B cell (primary cell): ENCODE measurements at regions not wholly inside any gene's neighbourhood (a gene's known extent, or its start where the extent isn't known, plus 50 kb on each side); places are given as distances from the start of the nearest gene placed in this dataset.

ENCODE experiments used
- ATAC-seq: fragments of 200-7000 bp; cut with Tn5 transposase; one replicate; pipeline ENCODE4 v1.10.0; 2021; ENCODE audit warnings: low read depth, mild to moderate bottlenecking, moderate number of reproducible peaks, moderate library complexity
- CTCF ChIA-PET: fragments of 350-600 bp; sonication (Branson Sonifier 250); formaldehyde crosslinking; loops from one replicate; lab custom pipeline; 2021; ENCODE audit warnings: antibody characterized with exemption, inconsistent platforms; lab: Charles Lee
- POLR2A ChIA-PET: fragments of 350-600 bp; sonication (Branson Sonifier 250); formaldehyde crosslinking; loops from one replicate; lab custom pipeline; 2021; ENCODE audit warnings: antibody characterized with exemption; lab: Charles Lee
- DNase-seq: peaks from one replicate; pipeline ENCODE4 v3.0.0; 2013
- H2AFZ ChIP-seq: 2 replicates; pipeline ENCODE4 v1.6.1; 2012; ENCODE audit warnings: mild to moderate bottlenecking, low read depth, low read length; ENCODE audit not compliant: insufficient read depth, poor library complexity, severe bottlenecking
- H3K27ac ChIP-seq, 2 donors: 1 replicate in 1 of 2; 2 replicates in 1 of 2; pipeline ENCODE4 v1.5.1; 2012 to 2013; ENCODE audit warnings: low read length in 2 of 2, mild to moderate bottlenecking in 2 of 2, moderate library complexity in 1 of 2
- H3K27me3 ChIP-seq, 4 experiments: fragments of 200-600 bp in 1 of 4; sonication (generic) in 1 of 4; replicated peaks in 1 of 4; 1 replicate in 2 of 4; 2 replicates in 2 of 4; pipeline versions ENCODE4 v1.6.1 to v1.7.0; 2013 to 2016; ENCODE audit warnings: low read length in 3 of 4, mild to moderate bottlenecking in 2 of 4, mixed read lengths in 1 of 4, moderate library complexity in 1 of 4; ENCODE audit not compliant: insufficient read depth in 4 of 4, control insufficient read depth in 3 of 4; ENCODE audit errors: control extremely low read depth in 1 of 4
- H3K36me3 ChIP-seq, 2 experiments: replicated peaks in 1 of 2; 1 replicate in 1 of 2; 2 replicates in 1 of 2; pipeline versions ENCODE4 v1.6.1 to v1.7.1; 2013; ENCODE audit warnings: low read length in 1 of 2; ENCODE audit not compliant: insufficient read depth in 2 of 2, control insufficient read depth in 1 of 2; ENCODE audit errors: control extremely low read depth in 1 of 2, extremely low read depth in 1 of 2
- H3K4me1 ChIP-seq, 2 donors: fragments of 200-600 bp in 1 of 2; sonication (generic) in 1 of 2; 1 replicate in 1 of 2; 2 replicates in 1 of 2; pipeline versions ENCODE4 v1.5.1 to v1.6.1; 2013 to 2017; ENCODE audit warnings: low read length in 2 of 2; ENCODE audit not compliant: control insufficient read depth in 2 of 2, insufficient read depth in 2 of 2
- H3K4me2 ChIP-seq: replicated peaks from 2 replicates; pipeline ENCODE3; 2012; ENCODE audit warnings: mild to moderate bottlenecking, low read depth, low read length; ENCODE audit not compliant: poor library complexity, severe bottlenecking
- H3K4me3 ChIP-seq, 5 experiments: fragments of 200-600 bp in 1 of 5; sonication (generic) in 1 of 5; 1 replicate in 3 of 5; 2 replicates in 2 of 5; pipeline versions ENCODE4 v1.5.1 to v1.7.0; 2011 to 2016; ENCODE audit warnings: low read length in 4 of 5, mild to moderate bottlenecking in 4 of 5, low read depth in 2 of 5, control low read depth in 1 of 5, moderate library complexity in 1 of 5; ENCODE audit not compliant: insufficient read depth in 1 of 5; ENCODE audit errors: control extremely low read depth in 1 of 5, extremely low read depth in 1 of 5
- H3K79me2 ChIP-seq: fragments of 200-600 bp; sonication (generic); one replicate; pipeline ENCODE4 v1.6.0; 2016; ENCODE audit warnings: low read length; ENCODE audit not compliant: control insufficient read depth, insufficient read depth
- H3K9ac ChIP-seq: fragments of 200-600 bp; sonication (generic); 2 replicates; pipeline ENCODE4 v1.6.1; 2017; ENCODE audit warnings: mild to moderate bottlenecking, low read length, moderate library complexity
- H3K9me3 ChIP-seq, 3 donors: one replicate each; pipeline versions ENCODE4 v1.6.1 to v1.7.1; 2013; ENCODE audit warnings: low read length in 2 of 3; ENCODE audit not compliant: control insufficient read depth in 2 of 3, insufficient read depth in 1 of 3; ENCODE audit errors: control extremely low read depth in 1 of 3
- H4K20me1 ChIP-seq: 2 replicates; pipeline ENCODE4 v1.6.0; 2012; ENCODE audit warnings: mild to moderate bottlenecking, low read length; ENCODE audit not compliant: insufficient read depth, control insufficient read depth, poor library complexity, severe bottlenecking
- H3K27ac Mint-ChIP-seq: one replicate; pipeline ENCODE4 v1.8.0; 2021; ENCODE audit warnings: mixed read lengths
- H3K27me3 Mint-ChIP-seq: one replicate; pipeline ENCODE4 v1.8.0; 2021; ENCODE audit warnings: mixed read lengths
- H3K4me1 Mint-ChIP-seq: one replicate; pipeline ENCODE4 v1.8.0; 2021; ENCODE audit warnings: mixed read lengths
- H3K4me3 Mint-ChIP-seq: one replicate; pipeline ENCODE4 v1.8.0; 2021; ENCODE audit warnings: mixed read lengths
- H3K9me3 Mint-ChIP-seq: one replicate; pipeline ENCODE4 v1.8.0; 2022; ENCODE audit warnings: mixed read lengths; ENCODE audit not compliant: insufficient read depth
- CTCF ChIP-seq: fragments of 200-600 bp; IDR thresholded peaks from one replicate; pipeline ENCODE4 v1.8.0; 2022; ENCODE audit warnings: antibody characterized with exemption, mild to moderate bottlenecking
- EZH2 ChIP-seq: IDR thresholded peaks from 2 replicates; pipeline ENCODE4 v1.6.1; 2012; ENCODE audit warnings: borderline replicate concordance, low read depth, mild to moderate bottlenecking, moderate library complexity, low read length; ENCODE audit not compliant: insufficient read depth, poor library complexity, severe bottlenecking
- WGBS: methylation state at CpG from one replicate; pipeline ENCODE4 v1.1.5; 2013; ENCODE audit warnings: missing lambda C conversion rate; ENCODE audit not compliant: insufficient coverage; 5-methylcytosine and 5-hydroxymethylcytosine counted together
- intact Hi-C: fragments of 100-400 bp; cut with micrococcal nuclease; formaldehyde crosslinking; loops from one replicate; pipeline ENCODE4 v1.10.0; 2022

DNA sequence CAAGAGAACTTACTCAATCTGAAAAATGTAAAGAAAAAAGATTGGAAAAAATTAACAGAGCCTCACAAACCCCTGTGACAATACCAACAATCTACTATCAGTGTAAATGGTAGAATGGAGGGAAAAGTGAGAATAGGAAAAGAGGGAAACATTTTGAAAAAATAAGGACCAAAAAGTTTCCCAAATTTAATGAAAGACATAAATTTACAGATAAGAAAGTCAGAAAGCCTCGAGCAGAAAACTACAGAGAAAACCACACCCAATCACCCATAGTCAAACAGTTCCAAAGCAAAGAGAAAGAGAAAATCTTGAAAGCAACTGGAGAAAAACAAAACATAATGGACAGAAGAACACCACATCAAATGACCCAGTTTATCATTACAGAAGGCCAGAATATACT lies 142.7 kb upstream of the DIO3 start:
- no peak overlapping the region for H3K4me3 ChIP-seq
- no peak overlapping the region for H2AFZ ChIP-seq
- H3K4me1 ChIP-seq = no peaks in the 10 kb centered on the region
- no peaks in the 10 kb centered on the region for H4K20me1 ChIP-seq
- no peak for ATAC-seq
- H3K79me2 ChIP-seq = no peaks in the 10 kb centered on the region
- H3K27ac ChIP-seq = no peak overlapping the region
- H3K9me3 Mint-ChIP-seq = peaks cover 2% of the 10 kb centered on the region
- no CpG with 5 or more reads among the region's 1 CpG for WGBS
- DNase-seq = no peak
- no peaks in the 10 kb centered on the region for H3K9me3 ChIP-seq
- H3K27me3 Mint-ChIP-seq = peaks cover 36% of the 10 kb centered on the region
- no peak overlapping the region for H3K9ac ChIP-seq
- H3K27me3 ChIP-seq = peaks cover 0 to 14% (median 6%) of the 10 kb centered on the region in 4 experiments
- no peak overlapping the region for H3K27ac Mint-ChIP-seq
- intact Hi-C loops = no loop called here
- no peaks in the 10 kb centered on the region for H3K4me1 Mint-ChIP-seq
- no peaks in the 10 kb centered on the region for H3K36me3 ChIP-seq
- ChIA-PET CTCF (no interaction called here), POLR2A (no interaction called here)
- H3K4me3 Mint-ChIP-seq = no peak overlapping the region
- H3K4me2 ChIP-seq = no peak overlapping the region
- TF ChIP-seq EZH2 = no peak
- TF ChIP-seq CTCF = no peak

DNA sequence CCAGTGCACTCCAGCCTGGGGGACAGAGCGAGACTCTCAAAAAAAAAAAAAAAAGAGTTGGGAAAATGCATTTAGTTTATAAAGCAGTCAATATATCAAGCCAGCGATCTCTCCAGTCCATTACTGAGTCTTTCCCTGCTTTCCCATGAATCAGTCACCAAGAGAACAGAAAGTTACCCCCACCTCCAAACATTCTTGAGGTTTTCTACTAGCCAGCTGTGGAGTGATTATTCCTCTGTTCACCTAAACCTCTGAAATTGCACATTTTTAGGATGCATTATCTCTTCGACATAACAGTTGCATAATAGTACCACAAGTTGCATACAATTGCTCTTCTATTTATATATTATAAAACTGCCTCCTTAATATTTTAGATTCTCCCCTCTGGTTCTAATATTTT lies 134.8 kb upstream of the DIO3 start:
- Histone ChIP-seq H3K4me2 (no peak overlapping the region), H3K27me3 (no peaks in the 10 kb centered on the region), H3K27ac (no peak overlapping the region), H4K20me1 (no peaks in the 10 kb centered on the region), H3K79me2 (no peaks in the 10 kb centered on the region), H2AFZ (no peak overlapping the region), H3K36me3 (no peaks in the 10 kb centered on the region), H3K4me1 (no peaks in the 10 kb centered on the region), H3K9ac (no peak overlapping the region), H3K9me3 (peaks cover 0 to 3% (median 0%) of the 10 kb centered on the region in 3 donors), H3K4me3 (no peak overlapping the region)
- no peaks in the 10 kb centered on the region for H3K4me1 Mint-ChIP-seq
- H3K4me3 Mint-ChIP-seq = no peak overlapping the region
- no peak for ATAC-seq
- WGBS = 100% methylated on average over 1 of the region's 3 CpGs
- no peak for DNase-seq
- TF ChIP-seq EZH2 = no peak
- no peak for TF ChIP-seq CTCF
- H3K9me3 Mint-ChIP-seq = peaks cover 14% of the 10 kb centered on the region
- ChIA-PET CTCF (no interaction called here), POLR2A (no interaction called here)
- no peak overlapping the region for H3K27ac Mint-ChIP-seq
- peaks cover 2% of the 10 kb centered on the region for H3K27me3 Mint-ChIP-seq
- intact Hi-C loops = no loop called here
